Pons (tissue), 1 donor: ENCODE measurements at regions not wholly inside any gene's neighbourhood (a gene's known extent, or its start where the extent isn't known, plus 50 kb on each side); places are given as distances from the start of the nearest gene placed in this dataset.

Source experiments
- DNase-seq: peaks from one replicate; pipeline ENCODE4 v3.0.0-alpha.2; 2016; ENCODE audit warnings: low spot score

DNA sequence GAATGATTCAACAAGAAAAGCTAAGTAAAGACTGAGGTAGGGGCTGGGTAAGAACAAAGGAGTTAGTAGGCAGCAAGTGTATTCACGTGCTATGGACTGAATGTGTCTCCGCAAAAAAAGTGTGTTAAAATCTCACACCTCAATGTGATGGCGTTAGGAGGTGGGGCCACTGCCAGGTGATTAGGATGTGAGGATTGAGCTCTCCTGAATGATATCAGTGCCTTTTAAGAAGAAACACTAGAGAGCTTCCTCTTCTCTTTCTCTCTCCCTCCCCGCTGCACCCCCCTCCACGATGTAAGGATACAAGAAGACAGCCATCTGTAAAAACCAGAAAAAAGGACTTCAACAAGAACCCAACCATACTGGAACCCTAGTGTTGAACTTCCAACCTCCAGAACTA lies 396.1 kb upstream of the PLXNA2 start:
- DNase-seq = no peak

DNA sequence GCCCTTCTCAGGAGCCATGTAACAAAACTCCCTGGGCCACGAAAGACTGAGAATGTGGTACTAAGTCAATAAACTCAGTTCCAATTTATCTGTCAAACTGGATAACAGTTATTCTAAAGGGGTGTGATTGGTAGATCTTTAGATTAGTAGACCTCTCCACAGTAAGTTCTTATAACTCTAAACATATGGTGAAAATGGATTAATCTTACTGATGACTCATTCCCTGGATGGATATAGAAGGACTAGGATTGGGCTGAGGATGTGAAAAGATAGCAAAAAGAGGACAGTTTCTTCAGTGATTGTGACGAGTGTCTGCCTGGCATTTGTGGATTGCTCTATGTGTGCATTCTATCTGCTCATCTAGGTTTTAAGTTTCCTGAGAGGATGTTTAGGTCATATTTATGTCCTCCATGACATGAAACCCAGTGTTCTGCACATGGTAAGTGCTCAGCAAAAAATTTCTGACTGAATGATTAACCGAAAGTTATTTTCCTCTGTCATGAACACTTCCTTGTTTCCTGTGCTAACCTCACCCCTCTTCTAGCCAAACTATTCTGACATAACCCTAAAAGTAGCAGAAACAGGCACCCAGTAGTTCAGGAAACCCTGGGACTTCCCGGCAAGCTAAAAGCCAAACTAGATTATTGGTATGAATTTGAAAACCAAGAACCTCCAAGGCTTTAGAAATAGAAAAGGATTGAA lies 397.5 kb upstream of the PLXNA2 start:
- no peak for DNase-seq

DNA sequence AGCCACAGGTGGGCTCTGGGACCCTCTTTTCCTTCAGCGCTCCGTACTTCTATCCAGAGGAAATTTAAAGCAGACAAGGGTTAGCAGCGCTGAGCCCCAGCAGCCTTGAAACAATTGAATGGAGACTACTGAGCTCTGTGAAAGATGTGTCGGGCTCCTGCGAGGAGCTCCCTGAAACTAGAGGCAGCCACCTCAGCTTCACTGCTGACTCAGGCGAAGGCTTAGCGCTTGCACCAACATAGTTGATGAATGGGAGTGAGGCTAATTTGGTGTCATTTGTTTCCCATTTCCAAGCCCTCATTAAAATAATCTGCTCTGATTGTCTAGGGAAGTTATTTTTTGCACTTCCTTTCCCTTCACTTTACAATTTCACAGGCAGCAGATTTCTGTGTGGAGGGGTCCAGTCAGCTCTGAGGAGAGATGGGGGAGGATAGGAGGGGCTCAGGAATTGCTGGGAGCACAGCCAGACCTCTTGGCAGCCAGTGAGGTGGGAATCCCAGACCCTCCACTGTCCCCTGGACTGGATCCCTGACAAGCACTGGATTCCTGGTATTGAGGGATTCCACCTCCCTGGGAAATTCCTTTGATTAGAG lies 398.9 kb upstream of the PLXNA2 start:
- DNase-seq = no peak

DNA sequence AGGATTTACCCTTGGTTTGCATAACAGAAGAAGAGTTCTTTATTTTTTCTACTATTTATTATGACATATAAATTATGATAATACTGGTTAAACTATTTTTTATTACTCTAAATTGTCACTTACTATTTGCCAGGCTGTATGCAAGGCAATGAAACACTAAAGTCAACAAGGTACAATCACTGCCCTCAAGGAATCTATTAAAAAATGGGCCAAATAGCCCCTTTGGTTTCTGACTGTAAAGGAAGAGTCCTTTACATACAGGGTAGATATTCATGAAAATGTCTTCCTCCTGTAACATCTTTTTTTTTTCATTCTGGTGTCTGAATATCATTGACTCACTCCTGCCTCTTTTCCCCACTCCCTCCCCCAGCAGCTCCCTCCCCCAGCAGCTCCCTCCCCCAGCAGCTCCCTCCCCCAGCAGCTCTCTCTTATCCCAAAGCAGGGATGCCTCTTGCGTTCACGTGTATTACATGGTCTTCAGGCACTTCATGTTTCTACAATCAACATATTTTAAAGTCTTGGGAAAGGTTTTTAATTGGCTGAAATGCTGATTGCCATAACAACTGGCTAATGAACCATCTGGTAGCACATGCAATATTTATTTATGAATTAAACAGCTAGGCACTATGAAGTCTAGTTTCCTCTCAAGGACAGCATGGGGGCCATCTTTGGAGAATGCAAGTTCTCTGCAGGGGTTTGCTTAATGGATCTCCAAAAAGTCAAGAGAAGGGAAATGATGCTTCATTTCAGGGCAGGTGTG lies 400.4 kb upstream of the PLXNA2 start:
- no peak for DNase-seq

DNA sequence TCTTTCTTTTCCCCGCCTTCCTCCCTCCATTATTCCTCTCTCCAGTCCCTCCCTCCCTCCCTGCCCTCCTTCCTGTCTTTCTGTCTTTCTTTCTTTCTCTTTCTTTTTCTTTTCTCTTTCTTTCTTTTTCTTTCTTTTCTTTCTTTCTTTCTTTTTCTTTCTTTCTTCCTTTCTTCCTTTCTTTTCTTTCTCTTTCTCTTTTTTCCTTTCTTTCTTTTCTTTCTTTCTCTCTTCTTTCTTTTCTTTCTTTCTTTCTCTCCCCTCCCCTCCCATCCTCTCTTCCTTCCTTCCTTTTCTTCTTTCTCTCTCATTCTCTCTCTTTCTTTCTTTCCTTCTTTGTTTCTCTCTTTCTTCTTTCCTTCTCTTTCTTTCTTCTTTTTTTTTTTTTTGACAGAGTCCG lies 402.2 kb upstream of the PLXNA2 start:
- DNase-seq = no peak

DNA sequence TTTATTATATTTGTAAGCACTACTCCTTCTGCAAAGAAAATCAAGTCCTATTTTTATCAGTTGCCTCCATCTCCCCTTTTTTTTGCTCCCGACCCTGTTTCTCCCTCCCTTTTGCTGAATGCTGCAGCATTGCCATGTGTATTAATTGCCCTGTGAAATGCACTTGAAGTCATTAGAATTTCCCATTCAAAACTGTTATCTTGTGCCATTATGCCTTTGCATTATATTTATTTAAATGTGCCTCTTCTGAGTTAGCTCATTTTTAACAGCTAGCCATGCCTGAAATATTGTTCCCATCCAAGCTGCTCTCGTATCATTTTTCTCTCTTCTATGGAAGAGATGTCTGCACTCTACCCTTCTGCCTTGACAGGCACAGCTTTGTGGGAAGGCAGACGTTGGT lies 404.0 kb upstream of the PLXNA2 start:
- no peak for DNase-seq

DNA sequence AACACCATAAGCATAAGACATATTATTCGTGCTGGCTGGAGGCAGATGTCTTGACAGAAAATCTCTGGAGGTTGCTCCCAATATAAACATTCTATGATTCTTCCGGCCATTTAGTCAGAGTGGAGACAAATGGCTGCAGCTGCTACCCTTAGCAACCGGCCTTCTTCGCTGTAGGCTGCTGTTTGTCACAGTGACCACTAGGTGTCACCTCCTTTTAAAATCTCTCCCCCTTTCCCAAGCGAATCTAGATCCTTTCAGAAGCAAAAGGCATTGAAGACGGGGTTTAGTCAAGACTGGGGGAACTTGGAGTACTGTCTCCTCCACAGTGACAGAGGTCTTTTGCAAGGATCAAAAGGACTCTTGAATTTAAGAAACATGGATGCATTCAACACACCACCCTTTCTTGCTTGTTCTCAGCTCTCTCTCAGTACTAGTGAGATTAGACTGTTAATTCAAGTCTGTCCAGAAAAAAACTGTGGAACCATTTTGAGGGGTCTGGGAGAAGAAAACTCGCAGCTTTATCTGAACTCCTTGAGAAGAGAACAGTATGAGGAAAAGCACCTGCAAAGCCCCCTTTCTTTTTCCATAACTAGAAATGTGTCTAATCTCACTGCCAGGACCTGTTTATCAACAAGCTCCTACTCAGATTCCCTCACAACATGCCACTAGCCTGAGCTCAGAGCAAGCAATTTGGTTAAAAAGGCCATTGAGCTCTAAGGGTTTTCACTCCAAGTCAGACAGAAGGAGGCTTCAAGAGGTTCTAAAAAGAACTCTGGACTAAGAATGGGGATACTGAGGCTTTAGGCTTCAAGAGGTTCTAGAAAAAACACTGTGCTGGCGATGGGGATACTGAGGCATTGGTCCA lies 408.3 kb upstream of the PLXNA2 start:
- peak; percentile 62 for DNase-seq

DNA sequence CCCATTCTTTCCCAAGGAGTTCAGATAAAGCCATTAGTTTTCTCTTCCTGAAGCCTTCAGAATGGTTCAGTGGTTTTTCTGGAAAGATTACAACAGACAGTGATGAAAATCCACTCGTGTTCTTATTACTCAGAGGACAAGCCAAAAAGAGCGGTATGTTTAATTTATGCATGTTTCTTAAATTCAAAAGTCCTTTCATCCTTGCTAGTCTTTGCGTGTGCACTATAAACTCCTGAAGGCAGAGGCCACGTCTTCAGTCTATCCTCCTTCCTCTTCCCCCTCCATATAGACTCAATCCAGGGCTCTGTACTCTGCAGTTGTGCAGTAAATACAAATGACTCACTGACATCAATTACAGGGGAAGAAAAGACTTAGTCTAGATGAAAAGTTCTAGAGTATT lies 409.2 kb upstream of the PLXNA2 start:
- DNase-seq = no peak

DNA sequence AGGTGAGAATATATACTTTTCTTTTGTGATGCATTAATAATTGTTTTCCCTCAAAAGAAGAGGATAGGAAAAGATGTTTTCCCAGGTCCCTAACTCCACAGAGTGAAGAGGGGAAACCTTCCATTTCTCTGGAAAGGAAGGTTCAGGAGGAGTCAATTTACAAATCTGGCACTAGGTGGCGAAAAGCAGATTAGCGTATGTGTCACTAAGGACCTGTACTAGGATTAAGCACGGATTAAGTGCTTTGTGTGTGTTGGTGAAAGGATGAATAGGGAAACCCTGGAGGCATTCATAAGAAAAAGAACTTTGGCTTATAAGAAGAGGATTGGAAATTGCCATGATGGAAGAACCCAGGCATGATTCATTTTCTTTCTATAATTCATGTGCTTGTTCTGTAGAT lies 410.1 kb upstream of the PLXNA2 start:
- DNase-seq = no peak

DNA sequence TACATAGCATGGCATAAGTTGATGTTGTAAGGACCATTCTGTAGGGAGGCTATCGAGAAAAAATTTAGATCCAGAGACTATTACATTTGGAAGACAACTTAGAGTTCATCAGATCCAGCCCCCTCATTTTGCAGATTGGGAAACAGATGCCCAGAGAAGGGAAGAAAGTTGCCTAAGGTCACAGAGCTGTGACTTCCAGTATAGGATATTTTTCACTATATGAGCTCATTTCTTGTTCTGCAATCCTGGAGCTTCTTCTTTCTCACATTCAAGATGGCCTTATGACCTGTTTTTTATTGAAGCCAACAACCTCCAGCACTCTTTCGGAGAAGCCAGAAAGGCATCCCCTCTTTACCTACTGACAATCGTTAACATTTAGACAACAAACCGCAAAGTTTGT lies 421.8 kb upstream of the PLXNA2 start:
- DNase-seq = no peak

DNA sequence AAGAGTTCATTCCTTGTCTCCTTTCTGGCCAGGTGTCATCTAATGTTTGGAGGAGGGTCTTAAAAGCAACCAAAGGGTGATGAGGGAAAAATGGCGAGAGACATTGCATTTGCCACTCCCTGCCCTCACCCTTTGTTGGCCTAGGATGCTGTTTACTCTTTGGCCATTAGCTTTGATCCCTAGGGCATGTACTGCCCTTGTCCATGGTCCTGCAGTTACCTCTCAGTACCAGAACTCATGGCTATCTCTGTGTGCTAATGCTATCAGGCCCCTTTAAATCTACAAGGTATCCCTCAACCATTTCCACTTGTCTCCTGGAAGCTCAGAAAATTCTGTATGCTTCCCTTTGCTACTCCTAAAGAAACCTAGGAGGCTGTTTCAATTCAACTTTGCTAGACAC lies 424.8 kb upstream of the PLXNA2 start:
- no peak for DNase-seq

DNA sequence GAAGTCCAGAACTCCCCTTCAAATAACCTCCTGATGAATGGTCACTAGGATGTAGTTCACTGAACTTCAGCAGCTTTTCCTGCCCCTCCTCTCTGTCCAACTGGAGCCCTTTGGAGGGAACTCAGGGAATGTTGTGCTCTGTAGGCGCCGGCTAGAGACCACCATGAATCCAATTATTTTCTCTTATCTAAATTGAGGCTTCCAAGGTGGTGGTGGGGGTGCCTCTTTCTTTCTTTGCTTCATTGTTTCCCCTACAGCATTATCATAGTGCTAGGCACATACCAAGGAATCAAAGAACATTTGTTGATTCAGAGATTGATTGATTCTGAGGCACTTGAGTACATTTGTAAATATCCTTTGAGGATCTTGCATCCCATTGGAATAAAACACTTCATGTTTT lies 426.6 kb upstream of the PLXNA2 start:
- DNase-seq = no peak

DNA sequence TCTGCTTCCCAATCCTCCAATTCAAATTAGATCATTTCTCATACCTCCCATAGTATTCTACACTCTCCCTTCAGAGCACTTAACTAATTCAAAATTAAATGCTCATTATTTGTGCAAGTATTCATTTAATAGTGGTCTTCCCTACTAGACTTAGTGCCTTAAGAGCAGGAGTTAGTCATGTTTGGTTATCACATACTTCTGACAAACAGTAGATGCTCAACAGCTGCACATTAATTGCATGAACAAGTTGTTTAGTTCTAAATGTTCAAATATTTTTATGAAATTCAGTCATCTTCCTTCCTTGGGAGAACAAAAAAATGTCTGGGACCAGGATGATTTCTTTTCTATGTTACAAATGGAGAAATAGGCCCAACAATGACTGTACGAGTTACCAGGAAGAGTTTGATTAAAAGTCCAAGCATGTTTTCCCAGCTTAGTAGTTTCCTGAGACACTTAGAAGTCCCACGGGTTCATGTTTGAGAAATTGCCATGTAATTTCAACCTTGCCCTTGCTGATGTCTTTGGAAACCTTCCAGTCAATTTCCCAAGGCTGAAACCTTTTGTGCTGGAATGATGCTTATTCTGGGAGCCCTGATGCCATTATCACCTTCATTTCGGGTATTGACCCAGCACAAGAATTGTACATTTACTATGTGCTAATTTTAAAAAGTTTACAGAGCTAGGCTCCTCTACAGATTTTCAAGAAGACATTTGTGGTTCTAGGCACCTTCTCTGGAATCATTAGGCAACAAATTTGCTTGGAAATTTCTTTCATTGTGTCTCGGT lies 437.9 kb upstream of the PLXNA2 start:
- DNase-seq = no peak

DNA sequence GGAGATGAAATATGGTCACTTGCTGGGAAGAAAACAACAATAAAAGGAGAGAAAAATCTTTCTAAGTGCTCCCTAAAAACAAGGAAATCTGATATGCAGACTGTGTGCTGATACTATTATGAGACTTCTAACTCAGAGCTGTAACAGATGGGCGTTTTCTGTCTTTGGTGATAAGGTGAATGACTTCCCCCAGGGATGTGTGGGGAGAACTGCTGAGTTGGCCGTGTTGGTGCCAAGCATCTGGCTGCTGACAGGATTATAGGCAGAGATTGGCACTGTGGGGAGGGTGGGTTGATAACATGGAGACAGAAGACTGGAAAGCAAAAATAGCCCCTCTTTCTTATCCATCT lies 438.5 kb upstream of the PLXNA2 start:
- DNase-seq = no peak

DNA sequence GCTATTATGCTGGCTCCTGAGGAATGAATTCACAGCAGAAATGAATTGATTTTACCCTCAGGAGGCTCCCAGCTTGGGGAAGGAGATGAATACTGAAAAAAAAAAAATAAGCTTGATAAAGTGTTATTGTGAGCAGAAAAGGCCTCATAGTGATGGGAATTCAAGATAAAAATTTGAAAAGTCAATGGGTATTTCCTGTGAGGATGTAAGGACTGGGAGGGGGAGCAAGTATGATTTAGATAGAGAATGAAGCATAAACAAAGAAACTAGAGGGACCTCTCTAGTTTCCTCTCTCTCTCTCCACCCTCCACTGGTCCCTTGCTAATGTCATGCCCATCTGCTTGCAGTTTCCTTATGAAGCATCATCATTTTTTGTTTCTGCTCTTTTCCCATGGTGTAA lies 439.0 kb upstream of the PLXNA2 start:
- no peak for DNase-seq

DNA sequence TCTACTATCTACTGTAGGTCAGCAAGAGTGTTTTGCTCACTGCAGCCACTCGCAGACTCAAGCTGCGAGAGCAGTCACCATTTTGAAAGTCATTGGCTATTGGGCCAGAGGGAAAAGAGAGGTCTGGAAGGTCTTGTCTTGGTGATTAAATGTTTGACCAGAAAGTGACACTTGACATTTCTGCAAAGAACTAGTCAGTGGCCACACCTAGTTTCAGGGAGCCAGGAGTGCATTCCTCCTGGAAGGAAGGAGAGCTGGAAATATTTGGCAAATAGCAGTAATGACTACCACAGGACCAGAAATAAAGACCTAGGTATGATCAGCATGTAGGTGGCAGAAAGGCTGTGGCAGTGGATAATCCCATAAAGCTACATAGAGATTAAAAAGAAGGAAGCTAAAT lies 440.0 kb upstream of the PLXNA2 start:
- no peak for DNase-seq

DNA sequence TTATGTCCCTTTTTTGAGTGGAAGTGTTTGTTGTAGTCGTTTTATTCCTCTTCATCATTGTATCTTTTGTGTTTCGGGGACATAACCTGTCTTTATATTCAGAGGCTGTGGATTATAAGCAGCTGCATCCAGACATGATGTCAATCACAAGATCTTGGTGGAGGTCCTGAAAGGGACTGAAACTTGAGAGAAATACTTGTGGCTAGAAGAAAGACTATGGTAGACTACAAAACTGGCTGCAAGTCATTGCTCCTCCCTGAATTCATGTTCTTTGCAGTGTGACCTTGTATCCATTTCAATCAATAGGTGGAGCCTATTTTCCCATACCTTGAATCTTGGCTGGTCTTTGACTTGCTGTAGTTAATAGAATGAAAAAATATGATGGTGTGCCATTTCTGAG lies 442.4 kb upstream of the PLXNA2 start:
- no peak for DNase-seq

DNA sequence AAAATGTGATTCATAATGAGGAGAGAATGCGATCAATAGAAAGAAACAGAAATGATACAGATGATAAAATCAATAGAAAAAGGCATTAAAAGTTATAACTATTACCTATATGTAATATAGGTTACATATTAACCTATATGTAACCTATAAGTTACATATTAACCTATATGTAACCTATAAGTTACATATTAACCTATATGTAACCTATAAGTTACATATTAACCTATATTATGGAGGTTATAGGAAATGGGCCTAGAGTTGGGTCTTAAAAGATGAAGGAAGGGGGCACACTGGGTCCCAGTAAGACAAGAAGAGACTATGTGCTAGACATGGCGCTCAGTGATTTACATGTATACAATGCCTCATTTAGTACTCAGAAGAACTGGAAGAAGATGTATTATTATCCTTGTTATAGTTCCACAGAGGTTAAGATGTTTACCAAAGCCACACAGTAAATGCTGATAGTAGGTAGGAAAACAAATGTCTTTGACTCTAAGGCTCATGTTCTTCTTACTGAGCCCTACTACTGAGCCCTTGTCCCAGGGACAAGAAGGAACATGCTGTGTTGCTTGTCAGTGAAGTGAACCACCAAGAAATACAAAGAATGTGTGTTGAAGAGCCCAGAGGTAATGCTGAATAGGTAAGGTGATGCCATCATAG lies 444.6 kb upstream of the PLXNA2 start:
- no peak for DNase-seq

DNA sequence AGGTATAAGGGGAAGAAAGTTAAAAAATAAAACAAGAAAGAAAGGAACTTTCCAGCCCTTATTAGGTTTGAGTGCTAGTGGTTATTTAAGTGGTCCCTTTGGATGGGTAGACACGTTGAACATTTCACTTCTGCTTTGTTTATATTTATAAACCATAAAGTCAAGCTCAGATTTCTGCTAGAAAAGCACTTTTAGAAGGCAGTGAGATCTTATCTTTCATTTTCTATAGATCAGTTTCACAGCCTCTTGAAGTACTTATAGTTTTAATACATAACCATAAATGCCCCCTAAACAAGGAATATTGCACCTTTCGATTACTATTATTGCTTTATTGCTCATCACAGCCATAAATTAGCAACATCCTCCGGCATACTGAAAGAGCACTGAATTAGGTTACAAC lies 446.8 kb upstream of the PLXNA2 start:
- DNase-seq = no peak

DNA sequence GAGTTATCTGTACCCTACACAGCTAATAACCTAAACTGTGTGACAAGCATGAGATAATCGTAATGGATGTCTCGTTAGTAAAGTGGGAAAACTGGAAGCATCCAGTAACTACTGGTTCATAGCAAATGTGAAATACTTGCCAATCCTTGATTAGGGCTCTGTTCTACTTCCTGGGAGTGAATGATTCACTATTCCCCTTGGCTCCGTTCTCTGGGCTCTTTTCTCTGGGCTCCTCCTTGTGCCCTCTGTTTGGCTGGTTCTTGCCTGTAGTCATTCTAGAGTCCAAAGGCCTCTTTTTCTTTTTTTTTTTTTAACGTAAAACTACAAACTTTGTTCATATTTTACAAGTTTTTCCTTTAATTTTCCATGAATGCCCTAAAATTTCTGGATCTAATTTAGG lies 465.8 kb upstream of the PLXNA2 start:
- no peak for DNase-seq

DNA sequence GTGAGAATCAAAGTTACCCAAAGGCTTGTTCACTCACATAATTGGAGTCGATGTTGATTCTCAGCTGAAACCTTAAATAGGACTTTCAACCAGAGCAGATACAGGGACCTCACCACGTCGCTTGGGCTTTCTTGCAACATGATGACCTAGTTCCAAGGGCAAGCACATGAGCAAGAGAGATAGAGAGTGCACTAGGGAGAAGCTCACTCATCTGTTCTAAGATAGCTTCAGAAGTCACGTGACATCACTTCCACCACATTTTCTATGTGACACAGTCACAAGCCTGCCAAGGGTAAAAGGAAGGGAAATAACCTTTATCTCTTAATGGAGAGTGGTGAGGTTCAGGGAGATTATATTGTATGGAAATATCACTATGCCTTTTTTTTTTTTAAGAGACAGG lies 470.1 kb upstream of the PLXNA2 start:
- DNase-seq = no peak
